ENCODE measurements at regions not wholly inside any gene's neighbourhood (a gene's known extent, or its start where the extent isn't known, plus 50 kb on each side); places are given as distances from the start of the nearest gene placed in this dataset.
A peak's percentile ranks its signal among the peaks of the same experiment; 100 is the strongest.

- H3K4me3 ChIP-seq (ENCODE audit: low read length): no peak overlapping the region
- no peaks in the 10 kb centered on the region for H3K9me3 Mint-ChIP-seq
- no peak overlapping the region for H3K4me3 Mint-ChIP-seq
- ChIA-PET CTCF (no interaction called here), POLR2A (no interaction called here)
- no peaks in the 10 kb centered on the region for H3K4me1 ChIP-seq (ENCODE audit: control insufficient read depth in 2 of 2, insufficient read depth in 2 of 2, low read length in 2 of 2)
- H3K27ac ChIP-seq (ENCODE audit: low read depth, low read length): no peak overlapping the region
- peaks cover 0 to 4% (median 3%) of the 10 kb centered on the region in 5 donors for H3K27me3 Mint-ChIP-seq
- H3K27ac Mint-ChIP-seq: no peak overlapping the region
- no peaks in the 10 kb centered on the region for H3K27me3 ChIP-seq (ENCODE audit: control insufficient read depth in 2 of 2, insufficient read depth in 2 of 2, low read length in 2 of 2)
- H3K4me1 Mint-ChIP-seq: peaks cover 0 to 4% (median 0%) of the 10 kb centered on the region in 7 donors
- intact Hi-C loops (cut with micrococcal nuclease): loop anchor here in 1 of 2 donors (5.0 kb wide), 1 partner anchor 310 kb away; no protein-coding TSS in a partner anchor
- peak in 1 of 9 donors; percentile 2 for DNase-seq
- ATAC-seq: peak; percentile 44
- H3K36me3 Mint-ChIP-seq: no peaks in the 10 kb centered on the region
- H3K36me3 ChIP-seq (ENCODE audit: control insufficient read depth in 2 of 3, insufficient read depth in 3 of 3, low read length in 3 of 3): no peaks in the 10 kb centered on the region
- H3K9me3 ChIP-seq (ENCODE audit: control insufficient read depth in 2 of 3, low read length in 3 of 3): no peaks in the 10 kb centered on the region
These were observed 260.3 kb upstream of the TPM1 start for GRCh38 chr15:62782071-62782841.

- Mint-ChIP-seq H3K36me3 (no peaks in the 10 kb centered on the region), H3K27ac (no peak overlapping the region), H3K4me1 (peaks cover 0 to 4% (median 0%) of the 10 kb centered on the region in 7 donors), H3K4me3 (no peak overlapping the region), H3K27me3 (peaks cover 0 to 4% (median 3%) of the 10 kb centered on the region in 5 donors), H3K9me3 (no peaks in the 10 kb centered on the region)
- CTCF ChIA-PET: no interaction called here
- no peaks in the 10 kb centered on the region for H3K27me3 ChIP-seq (ENCODE audit: control insufficient read depth in 2 of 2, insufficient read depth in 2 of 2, low read length in 2 of 2)
- H3K36me3 ChIP-seq (ENCODE audit: control insufficient read depth in 2 of 3, insufficient read depth in 3 of 3, low read length in 3 of 3): no peaks in the 10 kb centered on the region
- no peaks in the 10 kb centered on the region for H3K9me3 ChIP-seq (ENCODE audit: control insufficient read depth in 2 of 3, low read length in 3 of 3)
- intact Hi-C loops (cut with micrococcal nuclease): loop anchor here in 1 of 2 donors (5.0 kb wide), 1 partner anchor 309 kb away; no protein-coding TSS in a partner anchor
- ATAC-seq (no peak), DNase-seq (no peak)
- H3K4me1 ChIP-seq (ENCODE audit: control insufficient read depth in 2 of 2, insufficient read depth in 2 of 2, low read length in 2 of 2): no peaks in the 10 kb centered on the region
- H3K4me3 ChIP-seq (ENCODE audit: low read length): no peak overlapping the region
- POLR2A ChIA-PET: no interaction called here
- no peak overlapping the region for H3K27ac ChIP-seq (ENCODE audit: low read depth, low read length)
These were observed 259.7 kb upstream of the TPM1 start for GRCh38 chr15:62782896-62783295.

GRCh38 chr15:62783303-62783957 is 259.1 kb upstream of the TPM1 start:
- H3K9me3 Mint-ChIP-seq: no peaks in the 10 kb centered on the region
- Histone ChIP-seq H3K4me1 (ENCODE audit: control insufficient read depth in 2 of 2, insufficient read depth in 2 of 2, low read length in 2 of 2) (no peaks in the 10 kb centered on the region), H3K27ac (ENCODE audit: low read depth, low read length) (no peak overlapping the region), H3K4me3 (ENCODE audit: low read length) (no peak overlapping the region), H3K36me3 (ENCODE audit: control insufficient read depth in 2 of 3, insufficient read depth in 3 of 3, low read length in 3 of 3) (no peaks in the 10 kb centered on the region), H3K27me3 (ENCODE audit: control insufficient read depth in 2 of 2, insufficient read depth in 2 of 2, low read length in 2 of 2) (no peaks in the 10 kb centered on the region), H3K9me3 (ENCODE audit: control insufficient read depth in 2 of 3, low read length in 3 of 3) (no peaks in the 10 kb centered on the region)
- no peak overlapping the region for H3K27ac Mint-ChIP-seq
- DNase-seq (no peak), ATAC-seq (no peak)
- H3K4me3 Mint-ChIP-seq: no peak overlapping the region
- ChIA-PET CTCF (no interaction called here), POLR2A (no interaction called here)
- intact Hi-C loops (cut with micrococcal nuclease): loop anchor here in 1 of 2 donors (5.0 kb wide), 1 partner anchor 309 kb away; no protein-coding TSS in a partner anchor
- H3K4me1 Mint-ChIP-seq: peaks cover 0 to 4% (median 0%) of the 10 kb centered on the region in 7 donors
- peaks cover 0 to 4% (median 3%) of the 10 kb centered on the region in 5 donors for H3K27me3 Mint-ChIP-seq
- no peaks in the 10 kb centered on the region for H3K36me3 Mint-ChIP-seq

GRCh38 chr15:62785881-62786828 is 256.4 kb upstream of the TPM1 start:
- Mint-ChIP-seq H3K27me3 (peaks cover 0 to 7% (median 3%) of the 10 kb centered on the region in 5 donors), H3K9me3 (no peaks in the 10 kb centered on the region), H3K27ac (no peak overlapping the region), H3K4me3 (no peak overlapping the region), H3K4me1 (peaks cover 0 to 3% (median 0%) of the 10 kb centered on the region in 7 donors), H3K36me3 (no peaks in the 10 kb centered on the region)
- ChIA-PET CTCF (interaction anchor here (0.6 kb wide), 1 partner anchor 990 kb away, joined by 3 read pairs; no protein-coding TSS in a partner anchor), POLR2A (no interaction called here)
- Histone ChIP-seq H3K27ac (ENCODE audit: low read depth, low read length) (no peak overlapping the region), H3K4me3 (ENCODE audit: low read length) (no peak overlapping the region), H3K9me3 (ENCODE audit: control insufficient read depth in 2 of 3, low read length in 3 of 3) (no peaks in the 10 kb centered on the region), H3K4me1 (ENCODE audit: control insufficient read depth in 2 of 2, insufficient read depth in 2 of 2, low read length in 2 of 2) (no peaks in the 10 kb centered on the region), H3K36me3 (ENCODE audit: control insufficient read depth in 2 of 3, insufficient read depth in 3 of 3, low read length in 3 of 3) (no peaks in the 10 kb centered on the region), H3K27me3 (ENCODE audit: control insufficient read depth in 2 of 2, insufficient read depth in 2 of 2, low read length in 2 of 2) (no peaks in the 10 kb centered on the region)
- ATAC-seq (no peak), DNase-seq (no peak)
- intact Hi-C loops (cut with micrococcal nuclease): no loop called here

- Mint-ChIP-seq H3K27ac (no peak overlapping the region), H3K36me3 (no peaks in the 10 kb centered on the region), H3K4me1 (peaks cover 0 to 1% (median 0%) of the 10 kb centered on the region in 7 donors), H3K27me3 (peaks cover 0 to 7% (median 0%) of the 10 kb centered on the region in 5 donors), H3K9me3 (no peaks in the 10 kb centered on the region), H3K4me3 (no peak overlapping the region)
- Histone ChIP-seq H3K27ac (ENCODE audit: low read depth, low read length) (no peak overlapping the region), H3K27me3 (ENCODE audit: control insufficient read depth in 2 of 2, insufficient read depth in 2 of 2, low read length in 2 of 2) (peaks cover 0 to 3% of the 10 kb centered on the region in 2 donors), H3K4me1 (ENCODE audit: control insufficient read depth in 2 of 2, insufficient read depth in 2 of 2, low read length in 2 of 2) (no peaks in the 10 kb centered on the region), H3K36me3 (ENCODE audit: control insufficient read depth in 2 of 3, insufficient read depth in 3 of 3, low read length in 3 of 3) (no peaks in the 10 kb centered on the region), H3K9me3 (ENCODE audit: control insufficient read depth in 2 of 3, low read length in 3 of 3) (no peaks in the 10 kb centered on the region), H3K4me3 (ENCODE audit: low read length) (no peak overlapping the region)
- intact Hi-C loops (cut with micrococcal nuclease): no loop called here
- ChIA-PET POLR2A (no interaction called here), CTCF (no interaction called here)
- ATAC-seq (no peak), DNase-seq (no peak)
These were observed 255.1 kb upstream of the TPM1 start for GRCh38 chr15:62787401-62787800.

- ATAC-seq (no peak), DNase-seq (no peak)
- H3K36me3 ChIP-seq (ENCODE audit: control insufficient read depth in 2 of 3, insufficient read depth in 3 of 3, low read length in 3 of 3): no peaks in the 10 kb centered on the region
- H3K27me3 ChIP-seq (ENCODE audit: control insufficient read depth in 2 of 2, insufficient read depth in 2 of 2, low read length in 2 of 2): peaks cover 0 to 3% of the 10 kb centered on the region in 2 donors
- no peaks in the 10 kb centered on the region for H3K4me1 ChIP-seq (ENCODE audit: control insufficient read depth in 2 of 2, insufficient read depth in 2 of 2, low read length in 2 of 2)
- no peak overlapping the region for H3K27ac ChIP-seq (ENCODE audit: low read depth, low read length)
- intact Hi-C loops (cut with micrococcal nuclease): no loop called here
- ChIA-PET POLR2A (no interaction called here), CTCF (no interaction called here)
- H3K9me3 ChIP-seq (ENCODE audit: control insufficient read depth in 2 of 3, low read length in 3 of 3): no peaks in the 10 kb centered on the region
- no peak overlapping the region for H3K27ac Mint-ChIP-seq
- H3K9me3 Mint-ChIP-seq: no peaks in the 10 kb centered on the region
- H3K27me3 Mint-ChIP-seq: peaks cover 0 to 7% (median under 1%) of the 10 kb centered on the region in 5 donors
- no peak overlapping the region for H3K4me3 Mint-ChIP-seq
- no peaks in the 10 kb centered on the region for H3K4me1 Mint-ChIP-seq
- H3K36me3 Mint-ChIP-seq: no peaks in the 10 kb centered on the region
- H3K4me3 ChIP-seq (ENCODE audit: low read length): no peak overlapping the region
These were observed 254.3 kb upstream of the TPM1 start for GRCh38 chr15:62788224-62788623.

Data from naive thymus-derived CD4-positive, alpha-beta T cell (primary cell).